Retinal pigment epithelial cell (primary cell): ENCODE measurements at regions not wholly inside any gene's neighbourhood (a gene's known extent, or its start where the extent isn't known, plus 50 kb on each side); places are given as distances from the start of the nearest gene placed in this dataset.

Experiments used
- DNase-seq: peaks from one replicate; pipeline ENCODE4 v3.0.0-alpha.2; 2010; ENCODE audit warnings: low read depth
- H3K4me3 ChIP-seq: 2 replicates; pipeline ENCODE4 v1.5.1; 2011; ENCODE audit warnings: mild to moderate bottlenecking, low read length, control low read depth, moderate library complexity
- TF ChIP-seq, protein P1 (sequence below): conservative IDR thresholded peaks from 2 replicates; pipeline ENCODE4 v1.5.1; 2011; ENCODE audit warnings: low read depth, low read length, control low read depth, inconsistent platforms

DNA sequence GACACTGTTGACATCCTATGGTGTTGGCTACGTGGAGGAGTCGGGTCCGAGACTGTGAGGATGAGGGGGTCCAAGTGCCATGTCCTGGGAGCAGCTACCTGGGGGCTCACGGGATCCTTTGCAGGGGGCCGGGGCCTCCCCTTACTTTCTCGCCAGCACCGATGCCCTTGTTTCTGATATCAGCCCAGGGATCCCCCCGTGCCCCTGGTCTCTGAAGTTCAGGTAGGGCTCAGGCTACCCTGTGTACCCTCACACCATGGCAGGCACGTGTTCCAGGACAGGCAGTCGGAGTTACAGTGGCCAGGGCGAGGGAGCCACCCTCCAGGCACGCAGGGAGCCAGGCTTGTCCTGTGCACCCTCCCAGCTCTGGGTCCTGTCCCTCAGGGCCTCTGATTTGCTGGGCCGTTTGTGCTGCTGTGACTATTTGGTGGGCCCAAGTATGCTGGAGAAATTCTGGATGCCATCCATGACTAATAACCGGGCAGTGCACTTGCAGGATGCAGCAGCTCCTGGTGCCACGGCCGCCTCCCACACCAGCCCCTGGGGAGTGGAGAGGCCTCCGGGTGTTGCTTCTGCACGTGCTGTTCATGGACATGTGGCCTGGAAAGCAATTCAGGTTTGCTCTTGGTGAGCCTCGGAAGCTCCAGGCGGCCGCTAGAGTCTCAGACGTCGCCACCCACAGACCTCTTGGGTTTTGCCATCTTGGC is 93.1 kb upstream of the SFSWAP start:
- TF ChIP-seq, protein P1, sequence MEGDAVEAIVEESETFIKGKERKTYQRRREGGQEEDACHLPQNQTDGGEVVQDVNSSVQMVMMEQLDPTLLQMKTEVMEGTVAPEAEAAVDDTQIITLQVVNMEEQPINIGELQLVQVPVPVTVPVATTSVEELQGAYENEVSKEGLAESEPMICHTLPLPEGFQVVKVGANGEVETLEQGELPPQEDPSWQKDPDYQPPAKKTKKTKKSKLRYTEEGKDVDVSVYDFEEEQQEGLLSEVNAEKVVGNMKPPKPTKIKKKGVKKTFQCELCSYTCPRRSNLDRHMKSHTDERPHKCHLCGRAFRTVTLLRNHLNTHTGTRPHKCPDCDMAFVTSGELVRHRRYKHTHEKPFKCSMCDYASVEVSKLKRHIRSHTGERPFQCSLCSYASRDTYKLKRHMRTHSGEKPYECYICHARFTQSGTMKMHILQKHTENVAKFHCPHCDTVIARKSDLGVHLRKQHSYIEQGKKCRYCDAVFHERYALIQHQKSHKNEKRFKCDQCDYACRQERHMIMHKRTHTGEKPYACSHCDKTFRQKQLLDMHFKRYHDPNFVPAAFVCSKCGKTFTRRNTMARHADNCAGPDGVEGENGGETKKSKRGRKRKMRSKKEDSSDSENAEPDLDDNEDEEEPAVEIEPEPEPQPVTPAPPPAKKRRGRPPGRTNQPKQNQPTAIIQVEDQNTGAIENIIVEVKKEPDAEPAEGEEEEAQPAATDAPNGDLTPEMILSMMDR, result no peak
- H3K4me3 ChIP-seq, result no peak overlapping the region
- DNase-seq, result no peak

DNA sequence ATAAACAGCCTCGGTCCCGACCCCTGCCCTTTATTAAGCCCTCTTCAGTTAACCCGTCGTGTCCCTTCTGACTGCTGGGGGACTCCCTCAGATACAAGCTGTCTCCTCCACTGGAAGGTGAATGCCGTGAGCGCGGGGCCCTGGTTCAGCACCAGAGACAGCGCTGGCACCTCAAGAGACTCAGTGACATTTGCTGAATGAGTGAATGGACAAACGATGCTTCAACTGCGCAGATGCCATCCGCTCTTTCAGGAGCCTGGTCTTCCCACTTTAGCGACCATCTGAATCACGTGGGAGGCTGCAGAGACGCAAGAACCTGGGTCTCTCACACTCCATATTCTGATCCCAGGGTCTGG is 92.6 kb upstream of the SFSWAP start:
- TF ChIP-seq, protein P1, result no peak
- no peak overlapping the region for H3K4me3 ChIP-seq
- no peak for DNase-seq

DNA sequence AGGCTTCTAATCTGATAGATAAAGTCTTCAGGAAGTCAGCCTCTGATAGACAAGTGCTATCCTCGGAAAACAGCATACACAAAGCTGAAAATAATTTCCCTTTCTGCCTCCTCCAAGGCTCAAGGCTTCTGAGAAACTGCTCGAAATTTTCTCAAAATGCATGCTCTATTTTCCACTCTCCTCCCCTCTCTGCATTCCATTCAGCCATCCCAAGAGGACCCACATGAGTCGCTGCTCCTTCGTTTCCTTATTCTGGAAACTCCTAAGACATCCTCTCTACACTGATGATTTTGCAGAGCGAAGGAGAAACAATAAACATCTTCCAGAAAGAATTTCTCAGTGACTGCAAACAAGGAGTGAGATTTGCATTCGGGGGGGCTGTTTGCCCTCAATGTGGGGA is 92.2 kb upstream of the SFSWAP start:
- no peak overlapping the region for H3K4me3 ChIP-seq
- DNase-seq, result no peak
- TF ChIP-seq, protein P1, result no peak

DNA sequence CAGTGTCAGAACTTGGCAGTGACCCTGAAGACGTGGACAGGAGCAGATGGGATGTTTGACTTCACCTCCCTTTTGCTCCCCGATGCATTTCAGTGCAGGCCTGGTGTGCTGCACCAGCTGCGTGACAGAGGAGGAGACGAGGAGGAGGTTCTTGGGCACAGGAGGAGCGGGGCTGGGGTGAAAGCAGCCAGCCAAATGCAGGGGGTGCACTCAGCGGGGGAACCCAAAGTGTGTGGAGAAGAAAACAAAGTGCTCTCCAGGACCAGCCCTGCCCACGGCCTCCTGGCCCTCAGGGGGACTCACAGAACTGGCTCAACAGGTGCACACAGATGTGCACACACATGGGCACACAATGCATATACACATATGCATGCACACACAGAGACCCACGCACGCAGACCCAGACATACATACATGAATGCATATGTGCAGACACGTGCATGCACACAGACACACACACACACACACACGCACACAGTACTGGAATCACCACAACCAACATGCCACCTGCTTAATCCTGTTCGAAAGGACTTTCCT is 91.7 kb upstream of the SFSWAP start:
- no peak overlapping the region for H3K4me3 ChIP-seq
- TF ChIP-seq, protein P1, result no peak
- DNase-seq, result no peak

DNA sequence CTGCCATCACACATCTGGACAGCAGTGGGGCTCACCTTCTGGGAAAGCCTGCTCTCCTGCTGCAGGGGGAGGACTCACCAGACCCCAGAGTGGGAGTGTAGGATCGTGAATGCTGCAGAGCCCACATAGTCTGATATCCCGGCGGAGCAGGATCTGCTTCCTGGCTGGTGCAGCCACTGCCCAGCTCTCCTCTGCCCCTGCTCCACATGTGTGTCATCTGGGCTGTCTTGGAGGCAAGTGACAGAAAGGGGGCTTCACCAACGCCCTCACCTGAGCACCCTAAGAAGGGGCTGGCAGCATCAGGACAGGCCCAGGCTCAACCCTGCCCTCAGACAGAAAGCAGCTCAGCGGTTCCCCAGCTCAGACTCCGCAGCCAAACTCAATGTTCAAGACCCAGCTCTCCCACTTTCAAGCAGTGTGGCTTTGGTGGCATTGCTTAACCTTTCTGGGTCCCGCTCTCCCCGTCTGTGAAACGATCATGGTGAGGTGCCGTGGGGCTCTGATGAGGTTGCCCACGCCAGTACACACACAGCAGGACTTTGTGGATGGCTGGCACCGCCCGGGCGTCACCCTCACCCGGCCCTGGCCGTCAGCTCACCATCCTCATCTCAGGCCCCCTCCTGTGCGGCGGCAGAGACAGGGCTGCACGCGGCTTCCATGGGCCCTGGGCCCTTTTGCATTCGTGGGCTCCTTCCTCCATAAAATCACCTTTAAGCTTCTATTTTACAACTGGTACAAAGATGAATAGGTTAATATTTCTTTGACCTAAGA is 91.0 kb upstream of the SFSWAP start:
- TF ChIP-seq, protein P1, result no peak
- no peak overlapping the region for H3K4me3 ChIP-seq
- DNase-seq, result no peak

DNA sequence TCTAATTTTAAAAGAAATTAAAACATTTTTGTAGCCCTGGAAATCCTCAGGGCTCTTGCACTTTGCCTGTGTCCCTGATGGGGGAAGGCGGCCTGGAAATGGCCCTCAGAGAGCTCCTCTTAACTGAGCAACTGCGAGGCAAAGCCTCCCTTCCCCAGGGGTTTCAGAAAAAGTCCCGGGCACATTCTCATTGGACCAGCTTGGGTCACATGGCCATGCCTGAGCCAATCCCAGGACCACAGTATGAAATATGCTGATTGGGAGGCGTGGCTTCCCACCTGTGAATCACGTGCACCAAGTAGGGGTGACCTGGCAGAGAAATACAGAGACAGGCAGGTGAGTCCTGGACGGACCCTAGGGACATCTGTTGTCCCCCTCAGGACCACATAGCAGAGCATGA is 90.4 kb upstream of the SFSWAP start:
- TF ChIP-seq, protein P1, result no peak
- no peak overlapping the region for H3K4me3 ChIP-seq
- no peak for DNase-seq
